Chondrocyte (in vitro differentiated cells): ENCODE measurements at regions not wholly inside any gene's neighbourhood (a gene's known extent, or its start where the extent isn't known, plus 50 kb on each side); places are given as distances from the start of the nearest gene placed in this dataset.

Experiments used
- DNase-seq: peaks from one replicate; pipeline ENCODE4 v3.0.0; 2021; ENCODE audit warnings: mixed read lengths, low spot score
- H3K27ac Mint-ChIP-seq: one replicate; pipeline ENCODE4 v1.8.0; 2021; ENCODE audit warnings: mild to moderate bottlenecking, moderate library complexity, mixed read lengths; ENCODE audit not compliant: unreplicated experiment
- H3K27me3 Mint-ChIP-seq: 2 replicates; pipeline ENCODE4 v1.8.0; 2021; ENCODE audit warnings: low read depth, mixed read lengths
- H3K36me3 Mint-ChIP-seq: 2 replicates; pipeline ENCODE4 v1.8.0; 2021; ENCODE audit warnings: low read depth, mixed read lengths
- H3K4me1 Mint-ChIP-seq: 2 replicates; pipeline ENCODE4 v1.8.0; 2021; ENCODE audit warnings: low read depth, mild to moderate bottlenecking, mixed read lengths
- H3K4me3 Mint-ChIP-seq: one replicate; pipeline ENCODE4 v1.8.0; 2021; ENCODE audit warnings: mild to moderate bottlenecking, moderate library complexity, mixed read lengths; ENCODE audit not compliant: unreplicated experiment
- H3K9me3 Mint-ChIP-seq: 2 replicates; pipeline ENCODE4 v1.8.0; 2021; ENCODE audit warnings: low read depth, mixed read lengths
- CTCF ChIP-seq: fragments of 200-600 bp; sonication (generic); IDR thresholded peaks from 2 replicates; pipeline ENCODE4 v1.5.0; 2021; ENCODE audit warnings: antibody characterized with exemption, mild to moderate bottlenecking, moderate library complexity

DNA sequence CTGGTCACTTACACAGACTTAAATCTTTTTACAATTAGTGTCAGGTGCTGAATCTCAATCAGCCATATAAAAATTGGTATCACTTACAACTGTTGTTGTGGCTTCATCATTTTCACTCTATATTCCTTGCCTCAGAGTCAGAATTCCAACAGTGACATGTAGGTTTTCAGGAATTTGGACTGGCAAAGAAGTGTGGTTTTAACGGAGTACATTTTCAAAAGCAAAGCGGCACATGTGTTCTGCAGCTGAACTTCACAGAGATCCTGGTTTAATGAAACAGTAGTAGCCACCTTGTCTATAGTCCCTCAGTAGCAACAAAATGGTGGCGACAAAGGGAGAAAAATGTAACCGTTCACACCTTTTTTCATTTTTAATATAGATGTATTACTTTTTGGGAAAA lies 486.6 kb downstream of the FAT4 start:
- Mint-ChIP-seq H3K27ac (no peak overlapping the region), H3K9me3 (no peaks in the 10 kb centered on the region), H3K27me3 (peaks cover 3% of the 10 kb centered on the region), H3K36me3 (no peaks in the 10 kb centered on the region), H3K4me1 (peaks cover 3% of the 10 kb centered on the region), H3K4me3 (no peak overlapping the region)
- no peak for TF ChIP-seq CTCF
- no peak for DNase-seq

DNA sequence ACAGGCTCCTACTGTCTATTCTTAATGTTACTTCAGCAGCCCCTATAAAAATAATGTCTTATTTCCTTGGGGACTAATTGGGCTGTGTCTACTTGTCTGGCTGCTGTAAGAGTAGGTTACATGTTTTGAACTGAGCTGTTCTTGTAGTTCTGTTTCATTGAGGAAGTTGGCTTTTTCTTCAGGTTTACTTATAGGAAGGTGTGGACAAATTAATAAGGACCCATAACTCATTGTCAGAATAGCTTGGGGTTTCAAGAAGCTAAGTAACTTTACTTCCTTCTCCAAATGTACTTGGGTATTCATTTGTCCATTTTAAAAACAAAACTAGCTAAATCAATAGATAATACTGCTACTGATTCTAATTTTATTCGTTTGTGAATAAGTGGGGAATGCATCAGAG lies 487.2 kb downstream of the FAT4 start:
- Mint-ChIP-seq H3K27me3 (peaks cover under 1% of the 10 kb centered on the region), H3K9me3 (no peaks in the 10 kb centered on the region), H3K36me3 (no peaks in the 10 kb centered on the region), H3K4me3 (no peak overlapping the region), H3K27ac (no peak overlapping the region), H3K4me1 (peaks cover 3% of the 10 kb centered on the region)
- no peak for DNase-seq
- TF ChIP-seq CTCF: no peak

- no peak overlapping the region for H3K27ac Mint-ChIP-seq
- no peak for DNase-seq
- no peaks in the 10 kb centered on the region for H3K27me3 Mint-ChIP-seq
- H3K36me3 Mint-ChIP-seq: no peaks in the 10 kb centered on the region
- no peak for TF ChIP-seq CTCF
- no peaks in the 10 kb centered on the region for H3K9me3 Mint-ChIP-seq
- H3K4me1 Mint-ChIP-seq: peaks cover 9% of the 10 kb centered on the region
- no peak overlapping the region for H3K4me3 Mint-ChIP-seq
These were observed 493.3 kb downstream of the FAT4 start for GRCh38 chr4:125808022-125808421.

DNA sequence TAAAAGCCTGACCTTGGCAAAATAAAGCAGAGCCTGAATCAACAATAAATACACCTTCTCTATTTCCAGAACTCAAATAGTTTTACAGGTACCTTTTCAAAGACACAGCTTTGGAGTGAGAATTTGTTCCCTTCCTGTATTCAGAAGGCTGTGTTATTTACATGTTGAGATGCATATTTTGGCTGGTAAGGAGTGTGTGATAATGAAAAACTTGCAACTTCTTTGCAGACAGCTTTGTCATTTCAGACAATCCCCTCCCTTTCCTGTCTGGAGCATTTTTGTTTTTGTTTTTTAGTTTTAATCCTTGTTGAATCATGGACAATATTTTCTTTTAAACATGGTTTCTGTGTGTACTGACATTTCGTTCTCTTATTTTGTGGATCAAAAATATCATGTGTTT lies 493.8 kb downstream of the FAT4 start:
- Mint-ChIP-seq H3K27me3 (no peaks in the 10 kb centered on the region), H3K9me3 (no peaks in the 10 kb centered on the region), H3K4me3 (no peak overlapping the region), H3K36me3 (no peaks in the 10 kb centered on the region), H3K4me1 (peaks cover 9% of the 10 kb centered on the region), H3K27ac (no peak overlapping the region)
- DNase-seq: no peak
- no peak for TF ChIP-seq CTCF

DNA sequence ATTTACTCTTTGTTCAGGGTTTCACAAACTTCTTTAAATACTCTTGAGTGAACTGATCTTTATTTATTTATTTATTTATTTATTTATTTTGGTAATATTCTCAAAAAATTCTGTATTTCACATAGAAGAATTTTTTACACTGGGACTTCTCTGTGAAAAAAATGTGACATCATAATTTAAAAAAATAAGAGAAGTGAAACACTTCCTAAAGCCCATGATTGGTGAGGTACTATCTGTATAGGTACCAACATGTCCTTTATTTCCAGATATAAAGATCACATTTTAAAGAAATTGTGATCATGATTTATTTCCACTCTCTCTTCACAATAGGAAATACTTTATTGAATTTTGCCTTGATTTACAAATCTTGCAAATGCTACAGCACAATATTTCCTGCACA lies 497.1 kb downstream of the FAT4 start:
- no peak for TF ChIP-seq CTCF
- peaks cover 9% of the 10 kb centered on the region for H3K4me1 Mint-ChIP-seq
- DNase-seq: no peak
- H3K27me3 Mint-ChIP-seq: peaks cover 2% of the 10 kb centered on the region
- H3K36me3 Mint-ChIP-seq: no peaks in the 10 kb centered on the region
- no peak overlapping the region for H3K27ac Mint-ChIP-seq
- H3K9me3 Mint-ChIP-seq: no peaks in the 10 kb centered on the region
- no peak overlapping the region for H3K4me3 Mint-ChIP-seq
